ENCODE measurements at regions not wholly inside any gene's neighbourhood (a gene's known extent, or its start where the extent isn't known, plus 50 kb on each side); places are given as distances from the start of the nearest gene placed in this dataset.

GRCh38 chr14:101065696-101066694 is 162.5 kb upstream of the RTL1 start:
- no peak for FAIRE-seq
- Histone ChIP-seq H3K36me3 (ENCODE audit: insufficient read depth, low read length) (peaks cover 18% of the 10 kb centered on the region), H3K27ac (ENCODE audit: low read depth, low read length) (no peak overlapping the region), H4K20me1 (ENCODE audit: insufficient read depth, low read length) (peaks cover 90% of the 10 kb centered on the region), H3K4me2 (ENCODE audit: low read length) (no peak overlapping the region), H3K9ac (ENCODE audit: low read length) (no peak overlapping the region), H3K4me3 (ENCODE audit: insufficient read depth, low read depth, low read length) (no peak overlapping the region), H3K79me2 (ENCODE audit: insufficient read depth, low read length) (no peaks in the 10 kb centered on the region), H3K27me3 (ENCODE audit: insufficient read depth, low read length) (no peaks in the 10 kb centered on the region), H3K9me3 (ENCODE audit: insufficient read depth, low read depth, low read length) (no peaks in the 10 kb centered on the region), H3K4me1 (ENCODE audit: insufficient read depth, low read length) (peaks cover 7% of the 10 kb centered on the region), H2AFZ (ENCODE audit: low read depth, low read length) (no peak overlapping the region)
- H3K27ac Mint-ChIP-seq (ENCODE audit: unreplicated experiment), result no peak overlapping the region
- TF ChIP-seq EZH2 (IDR thresholded peaks at IDR 0.05; ENCODE audit: insufficient read depth, low read length) (no peak), CTCF (IDR thresholded peaks at IDR 0.05; ENCODE audit: insufficient read depth, low read depth, low read length) (no peak)
- H3K4me3 Mint-ChIP-seq (ENCODE audit: unreplicated experiment), result no peak overlapping the region
- no peak for DNase-seq (ENCODE audit: low read depth)
- peaks cover 2% of the 10 kb centered on the region for H3K4me1 Mint-ChIP-seq (ENCODE audit: low read depth, unreplicated experiment)
- peaks cover 2% of the 10 kb centered on the region for H3K9me3 Mint-ChIP-seq (ENCODE audit: unreplicated experiment)
- H3K36me3 Mint-ChIP-seq (ENCODE audit: low read depth, unreplicated experiment), result peaks cover 20% of the 10 kb centered on the region
- H3K27me3 Mint-ChIP-seq (ENCODE audit: low read depth, unreplicated experiment), result peaks cover 6% of the 10 kb centered on the region

- no peak overlapping the region for H3K27ac Mint-ChIP-seq (ENCODE audit: unreplicated experiment)
- Histone ChIP-seq H3K79me2 (ENCODE audit: insufficient read depth, low read length) (no peaks in the 10 kb centered on the region), H3K27ac (ENCODE audit: low read depth, low read length) (no peak overlapping the region), H3K4me3 (ENCODE audit: insufficient read depth, low read depth, low read length) (no peak overlapping the region), H3K36me3 (ENCODE audit: insufficient read depth, low read length) (peaks cover 12% of the 10 kb centered on the region), H3K4me1 (ENCODE audit: insufficient read depth, low read length) (peaks cover 13% of the 10 kb centered on the region), H3K9me3 (ENCODE audit: insufficient read depth, low read depth, low read length) (no peaks in the 10 kb centered on the region), H4K20me1 (ENCODE audit: insufficient read depth, low read length) (peaks cover 88% of the 10 kb centered on the region), H3K27me3 (ENCODE audit: insufficient read depth, low read length) (no peaks in the 10 kb centered on the region), H2AFZ (ENCODE audit: low read depth, low read length) (no peak overlapping the region), H3K9ac (ENCODE audit: low read length) (no peak overlapping the region), H3K4me2 (ENCODE audit: low read length) (no peak overlapping the region)
- no peak overlapping the region for H3K4me3 Mint-ChIP-seq (ENCODE audit: unreplicated experiment)
- peaks cover 2% of the 10 kb centered on the region for H3K9me3 Mint-ChIP-seq (ENCODE audit: unreplicated experiment)
- H3K4me1 Mint-ChIP-seq (ENCODE audit: low read depth, unreplicated experiment), result peaks cover 2% of the 10 kb centered on the region
- peaks cover 17% of the 10 kb centered on the region for H3K36me3 Mint-ChIP-seq (ENCODE audit: low read depth, unreplicated experiment)
- no peak for DNase-seq (ENCODE audit: low read depth)
- FAIRE-seq, result no peak
- H3K27me3 Mint-ChIP-seq (ENCODE audit: low read depth, unreplicated experiment), result peaks cover 6% of the 10 kb centered on the region
- TF ChIP-seq CTCF (IDR thresholded peaks at IDR 0.05; ENCODE audit: insufficient read depth, low read depth, low read length) (no peak), EZH2 (IDR thresholded peaks at IDR 0.05; ENCODE audit: insufficient read depth, low read length) (no peak)
Measured at GRCh38 chr14:101066826-101067510, 163.4 kb upstream of the RTL1 start.

All from astrocyte (in vitro differentiated cells and primary cell).